ENCODE measurements at regions not wholly inside any gene's neighbourhood (a gene's known extent, or its start where the extent isn't known, plus 50 kb on each side); places are given as distances from the start of the nearest gene placed in this dataset.

GRCh38 chr12:118900993-118901392, 80.3 kb upstream of the SRRM4 start:
- H3K27ac ChIP-seq, result no peak overlapping the region
- BruUV-seq (replicated peaks), result no TSS peak
- no peaks in the 10 kb centered on the region for H3F3A ChIP-seq (ENCODE audit: insufficient read depth, low read depth)
- intact Hi-C loops (cut with micrococcal nuclease; ENCODE audit: unreplicated experiment), result no loop called here
- 0 out of 2 replicates have a peak, but pooled peaks cover 1% of the 10 kb centered on the region for H3K27me3 ChIP-seq (ENCODE audit: insufficient read depth, low read depth)
- ChIA-PET CTCF (no interaction called here), POLR2A (ENCODE audit: unreplicated experiment) (no interaction called here)
- H3K4me3 ChIP-seq, result no peak overlapping the region
- H3K9me3 ChIP-seq (ENCODE audit: insufficient read depth, low read depth), result no peaks in the 10 kb centered on the region
- H3K4me1 ChIP-seq (replicated peaks; ENCODE audit: insufficient read depth), result no peaks in the 10 kb centered on the region
- no peaks in the 10 kb centered on the region for H3K9me2 ChIP-seq (ENCODE audit: insufficient read depth)
- H2AFZ ChIP-seq, result no peak overlapping the region
- no peak overlapping the region for H3K4me2 ChIP-seq
- no peaks in the 10 kb centered on the region for H3K79me2 ChIP-seq (ENCODE audit: low read depth)
- no peaks in the 10 kb centered on the region for H4K20me1 ChIP-seq (ENCODE audit: insufficient read depth)
- no peak for TF ChIP-seq CTCF (conservative IDR thresholded peaks at IDR 0.05)
- no peak for TF ChIP-seq EZH2 (IDR thresholded peaks at IDR 0.05; ENCODE audit: low read depth)
- H3K36me3 ChIP-seq (ENCODE audit: low read depth), result no peaks in the 10 kb centered on the region
- DNase-seq, result no peak

- H3F3A ChIP-seq (ENCODE audit: insufficient read depth, low read depth), result no peaks in the 10 kb centered on the region
- intact Hi-C loops (cut with micrococcal nuclease; ENCODE audit: unreplicated experiment), result no loop called here
- POLR2A ChIA-PET (ENCODE audit: unreplicated experiment), result no interaction called here
Observed at GRCh38 chr12:118908811-118909210, 72.5 kb upstream of the SRRM4 start.

GRCh38 chr12:118912697-118913270, 68.6 kb upstream of the SRRM4 start:
- Histone ChIP-seq H4K20me1 (ENCODE audit: insufficient read depth) (peaks cover 4% of the 10 kb centered on the region; the same call in 1 of the 2 replicates), H3K27me3 (ENCODE audit: insufficient read depth, low read depth) (peaks cover 9% of the 10 kb centered on the region; the same call in 1 of the 2 replicates), H3K4me1 (replicated peaks; ENCODE audit: insufficient read depth) (no peaks in the 10 kb centered on the region), H3K36me3 (ENCODE audit: low read depth) (no peaks in the 10 kb centered on the region), H3K4me3 (no peak overlapping the region), H3K4me2 (no peak overlapping the region), H3F3A (ENCODE audit: insufficient read depth, low read depth) (no peaks in the 10 kb centered on the region), H3K9me2 (ENCODE audit: insufficient read depth) (no peaks in the 10 kb centered on the region), H3K9me3 (ENCODE audit: insufficient read depth, low read depth) (no peaks in the 10 kb centered on the region), H3K27ac (no peak overlapping the region), H2AFZ (no peak overlapping the region), H3K79me2 (ENCODE audit: low read depth) (no peaks in the 10 kb centered on the region)
- no TSS peak for BruUV-seq (replicated peaks)
- TF ChIP-seq EZH2 (IDR thresholded peaks at IDR 0.05; ENCODE audit: low read depth), result no peak
- TF ChIP-seq CTCF (conservative IDR thresholded peaks at IDR 0.05), result no peak
- CTCF ChIA-PET, result no interaction called here
- POLR2A ChIA-PET (ENCODE audit: unreplicated experiment), result no interaction called here
- no peak for DNase-seq
- intact Hi-C loops (cut with micrococcal nuclease; ENCODE audit: unreplicated experiment), result no loop called here

More at GRCh38 chr12:118908811-118909210, 72.5 kb upstream of the SRRM4 start:
- peaks cover 4% of the 10 kb centered on the region; the same call in 1 of the 2 replicates for H4K20me1 ChIP-seq (ENCODE audit: insufficient read depth)
- no peaks in the 10 kb centered on the region for H3K9me2 ChIP-seq (ENCODE audit: insufficient read depth)
- no TSS peak for BruUV-seq (replicated peaks)
- H3K4me3 ChIP-seq, result no peak overlapping the region
- H3K36me3 ChIP-seq (ENCODE audit: low read depth), result no peaks in the 10 kb centered on the region
- no peak overlapping the region for H3K27ac ChIP-seq
- H3K27me3 ChIP-seq (ENCODE audit: insufficient read depth, low read depth), result peaks cover 10% of the 10 kb centered on the region; the same call in 1 of the 2 replicates
- H3K4me2 ChIP-seq, result no peak overlapping the region
- H2AFZ ChIP-seq, result no peak overlapping the region
- no peaks in the 10 kb centered on the region for H3K79me2 ChIP-seq (ENCODE audit: low read depth)
- DNase-seq, result no peak
- H3K4me1 ChIP-seq (replicated peaks; ENCODE audit: insufficient read depth), result no peaks in the 10 kb centered on the region
- H3K9me3 ChIP-seq (ENCODE audit: insufficient read depth, low read depth), result no peaks in the 10 kb centered on the region
- CTCF ChIA-PET, result no interaction called here
- TF ChIP-seq EZH2 (IDR thresholded peaks at IDR 0.05; ENCODE audit: low read depth), result no peak
- no peak for TF ChIP-seq CTCF (conservative IDR thresholded peaks at IDR 0.05)

Measured in PC-9 (cell line).